SU-DHL-6 (cell line): ENCODE measurements at regions not wholly inside any gene's neighbourhood (a gene's known extent, or its start where the extent isn't known, plus 50 kb on each side); places are given as distances from the start of the nearest gene placed in this dataset.

Source experiments
- H2AFZ ChIP-seq: fragments of 200-600 bp; sonication (generic); 2 replicates; pipeline ENCODE4 v1.6.1; 2014; ENCODE audit warnings: low read depth, mild to moderate bottlenecking, moderate library complexity, mixed read lengths, antibody characterized with exemption, low read length; ENCODE audit not compliant: severe bottlenecking
- H3F3A ChIP-seq: fragments of 200-600 bp; shearing (Covaris generic); 2 replicates; pipeline ENCODE4 v1.6.0; 2016; ENCODE audit warnings: antibody characterized with exemption, mild to moderate bottlenecking; ENCODE audit not compliant: insufficient read depth
- H3K27ac ChIP-seq: fragments of 200-600 bp; sonication (generic); 2 replicates; pipeline ENCODE4 v1.5.1; 2016; ENCODE audit warnings: low read depth, mild to moderate bottlenecking, low read length, moderate library complexity, mixed read lengths
- H3K27me3 ChIP-seq: fragments of 200-600 bp; sonication (generic), shearing (Covaris generic); 2 replicates; pipeline ENCODE4 v1.6.0; 2014; ENCODE audit warnings: mild to moderate bottlenecking, low read length
- H3K36me3 ChIP-seq: fragments of 200-600 bp; sonication (generic); 2 replicates; pipeline ENCODE4 v1.6.1; 2014; ENCODE audit warnings: mild to moderate bottlenecking, low read length, mixed read lengths
- H3K4me2 ChIP-seq: fragments of 300-600, 200-600 bp; shearing (Covaris generic), sonication (generic); 2 replicates; pipeline ENCODE4 v1.6.0; 2014; ENCODE audit warnings: low read length, low read depth, mild to moderate bottlenecking; ENCODE audit not compliant: poor library complexity, severe bottlenecking
- H3K4me3 ChIP-seq: fragments of 200-600 bp; sonication (generic); 2 replicates; pipeline ENCODE4 v1.5.1; 2014; ENCODE audit warnings: antibody characterized with exemption, low read length, mild to moderate bottlenecking, mixed read lengths; ENCODE audit not compliant: insufficient read depth, poor library complexity, severe bottlenecking
- H3K79me2 ChIP-seq: fragments of 200-600 bp; sonication (generic); 2 replicates; pipeline ENCODE4 v1.6.1; 2014; ENCODE audit warnings: mild to moderate bottlenecking, low read length, moderate library complexity; ENCODE audit not compliant: insufficient read depth
- H3K9ac ChIP-seq: fragments of 200-600 bp; sonication (generic); 2 replicates; pipeline ENCODE4 v1.7.0; 2014; ENCODE audit warnings: mild to moderate bottlenecking, low read length
- H3K9me2 ChIP-seq: fragments of 200-600 bp; sonication (generic); replicated peaks from 2 replicates; pipeline ENCODE4 v1.6.1; 2014; ENCODE audit warnings: low read length; ENCODE audit not compliant: insufficient read depth
- H3K9me3 ChIP-seq: fragments of 200-600 bp; sonication (generic); 2 replicates; pipeline ENCODE4 v1.6.1; 2014; ENCODE audit warnings: low read length, mixed read lengths; ENCODE audit not compliant: insufficient read depth
- H4K20me1 ChIP-seq: fragments of 200-600 bp; sonication (generic); 2 replicates; pipeline ENCODE4 v1.6.1; 2014; ENCODE audit warnings: low read depth, mild to moderate bottlenecking, antibody characterized with exemption, low read length, moderate library complexity, mixed read lengths
- CTCF ChIP-seq: fragments of 200-600 bp; sonication (generic); IDR thresholded peaks from one replicate; pipeline ENCODE4 v1.5.1; 2017; ENCODE audit warnings: antibody characterized with exemption, mild to moderate bottlenecking, low read length, moderate library complexity; ENCODE audit not compliant: insufficient read depth, poor library complexity, severe bottlenecking
- EZH2phosphoT487 ChIP-seq: fragments of 200-600 bp; sonication (generic), shearing (Covaris generic); conservative IDR thresholded peaks from 2 replicates; pipeline ENCODE4 v1.6.1; 2018; ENCODE audit warnings: mild to moderate bottlenecking, antibody characterized with exemption, low read length, moderate library complexity, mixed read lengths

GRCh38 chr4:114417214-114417613 is 181.4 kb upstream of the UGT8 start:
- Histone ChIP-seq H3K4me3 (no peak overlapping the region), H3F3A (no peaks in the 10 kb centered on the region), H3K27ac (no peak overlapping the region), H3K4me2 (no peak overlapping the region), H3K79me2 (no peaks in the 10 kb centered on the region), H3K9me2 (no peaks in the 10 kb centered on the region), H3K27me3 (no peaks in the 10 kb centered on the region), H3K36me3 (no peaks in the 10 kb centered on the region), H3K9me3 (no peaks in the 10 kb centered on the region), H3K9ac (no peak overlapping the region), H4K20me1 (no peaks in the 10 kb centered on the region), H2AFZ (no peak overlapping the region)
- TF ChIP-seq CTCF (no peak), EZH2phosphoT487 (no peak)

GRCh38 chr4:114420069-114420468 is 178.5 kb upstream of the UGT8 start:
- no peaks in the 10 kb centered on the region for H3K79me2 ChIP-seq
- no peak for TF ChIP-seq EZH2phosphoT487
- H2AFZ ChIP-seq, result no peak overlapping the region
- H3K9ac ChIP-seq, result no peak overlapping the region
- H3K27ac ChIP-seq, result no peak overlapping the region
- no peaks in the 10 kb centered on the region for H3F3A ChIP-seq
- no peaks in the 10 kb centered on the region for H3K36me3 ChIP-seq
- no peaks in the 10 kb centered on the region for H4K20me1 ChIP-seq
- H3K4me2 ChIP-seq, result no peak overlapping the region
- no peaks in the 10 kb centered on the region for H3K27me3 ChIP-seq
- H3K4me3 ChIP-seq, result no peak overlapping the region
- no peaks in the 10 kb centered on the region for H3K9me3 ChIP-seq
- no peaks in the 10 kb centered on the region for H3K9me2 ChIP-seq

DNA sequence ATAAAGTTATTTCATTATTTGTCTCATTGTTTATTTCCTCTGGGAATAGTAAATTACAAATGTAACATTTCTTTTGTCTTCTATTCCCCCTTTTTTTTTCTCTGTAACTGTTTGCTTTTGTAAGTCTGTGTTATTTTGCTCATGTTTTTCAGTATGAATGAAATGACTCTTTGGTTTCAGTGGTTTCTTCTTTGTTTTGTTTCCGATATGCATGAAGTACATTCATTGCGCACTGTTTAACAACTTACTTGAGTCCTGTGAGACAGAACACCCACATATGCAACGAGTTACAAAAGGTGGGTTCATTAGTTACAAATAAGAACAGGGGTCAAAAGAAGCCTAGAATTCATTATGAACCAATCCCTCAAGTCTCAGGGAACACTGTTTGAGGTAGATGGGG is 175.0 kb upstream of the UGT8 start:
- Histone ChIP-seq H3K4me2 (no peak overlapping the region), H2AFZ (no peak overlapping the region), H3K9me3 (no peaks in the 10 kb centered on the region), H3K9me2 (no peaks in the 10 kb centered on the region), H3K79me2 (no peaks in the 10 kb centered on the region), H4K20me1 (no peaks in the 10 kb centered on the region), H3K9ac (no peak overlapping the region), H3K4me3 (no peak overlapping the region), H3K27me3 (no peaks in the 10 kb centered on the region), H3F3A (no peaks in the 10 kb centered on the region), H3K36me3 (no peaks in the 10 kb centered on the region), H3K27ac (no peak overlapping the region)
- TF ChIP-seq EZH2phosphoT487, result no peak
- TF ChIP-seq CTCF, result no peak

DNA sequence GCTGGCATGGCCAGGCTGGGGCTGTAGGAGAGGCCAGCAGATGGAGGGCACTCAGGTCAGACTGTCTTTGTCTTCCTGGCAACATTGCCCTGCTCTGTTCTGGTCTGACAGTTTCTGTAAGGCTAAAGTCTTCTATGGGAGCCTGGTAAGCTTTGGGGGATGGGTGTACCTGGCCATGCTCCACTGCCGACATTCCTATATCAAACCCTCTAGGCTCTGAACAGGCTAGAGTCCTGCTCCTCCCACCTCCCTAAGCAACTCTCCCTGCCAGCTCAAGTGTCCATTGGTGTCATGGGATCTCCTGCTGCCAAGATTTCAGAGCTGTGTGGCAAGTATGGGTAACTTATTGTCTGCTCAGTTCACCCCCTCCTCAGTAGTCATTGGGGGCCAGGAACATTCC is 163.5 kb upstream of the UGT8 start:
- no peaks in the 10 kb centered on the region for H3K9me3 ChIP-seq
- no peak overlapping the region for H3K27ac ChIP-seq
- H2AFZ ChIP-seq, result no peak overlapping the region
- H3K79me2 ChIP-seq, result no peaks in the 10 kb centered on the region
- H3K4me2 ChIP-seq, result no peak overlapping the region
- no peak overlapping the region for H3K4me3 ChIP-seq
- H3K9me2 ChIP-seq, result no peaks in the 10 kb centered on the region
- no peak overlapping the region for H3K9ac ChIP-seq
- no peaks in the 10 kb centered on the region for H4K20me1 ChIP-seq
- no peak for TF ChIP-seq EZH2phosphoT487
- no peak for TF ChIP-seq CTCF
- no peaks in the 10 kb centered on the region for H3K36me3 ChIP-seq
- no peaks in the 10 kb centered on the region for H3K27me3 ChIP-seq
- no peaks in the 10 kb centered on the region for H3F3A ChIP-seq
